ENCODE measurements at regions not wholly inside any gene's neighbourhood (a gene's known extent, or its start where the extent isn't known, plus 50 kb on each side); places are given as distances from the start of the nearest gene placed in this dataset.

DNA sequence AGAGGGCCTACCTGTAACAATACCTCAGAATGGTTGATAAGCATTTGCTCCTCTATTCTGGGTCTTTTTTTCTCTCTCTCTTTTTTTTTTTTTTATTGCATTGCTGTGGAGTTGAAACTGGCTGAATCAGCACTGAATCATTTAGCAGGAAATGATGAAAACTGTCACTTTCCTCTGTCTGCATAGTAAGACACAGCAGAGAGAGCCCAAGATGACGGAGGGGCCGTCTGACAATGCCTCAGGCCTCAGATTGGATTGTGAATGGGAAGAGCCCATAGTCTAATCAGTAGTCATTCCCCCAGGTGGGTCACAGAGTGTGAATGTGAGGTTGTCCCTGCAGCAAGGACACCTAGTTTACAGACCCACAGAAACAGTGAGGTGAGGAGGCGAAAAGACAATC lies 193.2 kb upstream of the PLXNA2 start:
- intact Hi-C loops (cut with micrococcal nuclease; ENCODE audit: unreplicated experiment) = no loop called here
- no peak for TF ChIP-seq SIN3A (IDR thresholded peaks at IDR 0.05; ENCODE audit: borderline replicate concordance, insufficient read depth, low read depth, low read length)
- TF ChIP-seq, protein P1, sequence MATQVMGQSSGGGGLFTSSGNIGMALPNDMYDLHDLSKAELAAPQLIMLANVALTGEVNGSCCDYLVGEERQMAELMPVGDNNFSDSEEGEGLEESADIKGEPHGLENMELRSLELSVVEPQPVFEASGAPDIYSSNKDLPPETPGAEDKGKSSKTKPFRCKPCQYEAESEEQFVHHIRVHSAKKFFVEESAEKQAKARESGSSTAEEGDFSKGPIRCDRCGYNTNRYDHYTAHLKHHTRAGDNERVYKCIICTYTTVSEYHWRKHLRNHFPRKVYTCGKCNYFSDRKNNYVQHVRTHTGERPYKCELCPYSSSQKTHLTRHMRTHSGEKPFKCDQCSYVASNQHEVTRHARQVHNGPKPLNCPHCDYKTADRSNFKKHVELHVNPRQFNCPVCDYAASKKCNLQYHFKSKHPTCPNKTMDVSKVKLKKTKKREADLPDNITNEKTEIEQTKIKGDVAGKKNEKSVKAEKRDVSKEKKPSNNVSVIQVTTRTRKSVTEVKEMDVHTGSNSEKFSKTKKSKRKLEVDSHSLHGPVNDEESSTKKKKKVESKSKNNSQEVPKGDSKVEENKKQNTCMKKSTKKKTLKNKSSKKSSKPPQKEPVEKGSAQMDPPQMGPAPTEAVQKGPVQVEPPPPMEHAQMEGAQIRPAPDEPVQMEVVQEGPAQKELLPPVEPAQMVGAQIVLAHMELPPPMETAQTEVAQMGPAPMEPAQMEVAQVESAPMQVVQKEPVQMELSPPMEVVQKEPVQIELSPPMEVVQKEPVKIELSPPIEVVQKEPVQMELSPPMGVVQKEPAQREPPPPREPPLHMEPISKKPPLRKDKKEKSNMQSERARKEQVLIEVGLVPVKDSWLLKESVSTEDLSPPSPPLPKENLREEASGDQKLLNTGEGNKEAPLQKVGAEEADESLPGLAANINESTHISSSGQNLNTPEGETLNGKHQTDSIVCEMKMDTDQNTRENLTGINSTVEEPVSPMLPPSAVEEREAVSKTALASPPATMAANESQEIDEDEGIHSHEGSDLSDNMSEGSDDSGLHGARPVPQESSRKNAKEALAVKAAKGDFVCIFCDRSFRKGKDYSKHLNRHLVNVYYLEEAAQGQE (IDR thresholded peaks at IDR 0.05; ENCODE audit: insufficient read depth in 1 of 2, low read depth in 2 of 2, low read length in 1 of 2) = no peak
- TF ChIP-seq POLR2AphosphoS5 (IDR thresholded peaks at IDR 0.05; ENCODE audit: low read depth, low read length) = no peak
- TF ChIP-seq, protein P2, sequence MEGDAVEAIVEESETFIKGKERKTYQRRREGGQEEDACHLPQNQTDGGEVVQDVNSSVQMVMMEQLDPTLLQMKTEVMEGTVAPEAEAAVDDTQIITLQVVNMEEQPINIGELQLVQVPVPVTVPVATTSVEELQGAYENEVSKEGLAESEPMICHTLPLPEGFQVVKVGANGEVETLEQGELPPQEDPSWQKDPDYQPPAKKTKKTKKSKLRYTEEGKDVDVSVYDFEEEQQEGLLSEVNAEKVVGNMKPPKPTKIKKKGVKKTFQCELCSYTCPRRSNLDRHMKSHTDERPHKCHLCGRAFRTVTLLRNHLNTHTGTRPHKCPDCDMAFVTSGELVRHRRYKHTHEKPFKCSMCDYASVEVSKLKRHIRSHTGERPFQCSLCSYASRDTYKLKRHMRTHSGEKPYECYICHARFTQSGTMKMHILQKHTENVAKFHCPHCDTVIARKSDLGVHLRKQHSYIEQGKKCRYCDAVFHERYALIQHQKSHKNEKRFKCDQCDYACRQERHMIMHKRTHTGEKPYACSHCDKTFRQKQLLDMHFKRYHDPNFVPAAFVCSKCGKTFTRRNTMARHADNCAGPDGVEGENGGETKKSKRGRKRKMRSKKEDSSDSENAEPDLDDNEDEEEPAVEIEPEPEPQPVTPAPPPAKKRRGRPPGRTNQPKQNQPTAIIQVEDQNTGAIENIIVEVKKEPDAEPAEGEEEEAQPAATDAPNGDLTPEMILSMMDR (IDR thresholded peaks at IDR 0.05) = no peak
- TF ChIP-seq TCF7L2 (IDR thresholded peaks at IDR 0.05; ENCODE audit: low read depth, low read length) = no peak
- H3K4me3 ChIP-seq (ENCODE audit: low read depth in 2 of 2, low read length in 2 of 2) = no peak overlapping the region
- no TSS peak for BruUV-seq (replicated peaks)
- no peaks in the 10 kb centered on the region for H3K36me3 ChIP-seq (ENCODE audit: control insufficient read depth, insufficient read depth, low read length)
- DNase-seq (ENCODE audit: low read depth, low spot score) = no peak
- in situ Hi-C loops (cut with HindIII; ENCODE audit: low pct_unique_long_range_greater_than_20kb, low sequenced_read_pairs) = no loop called here
- no peak overlapping the region for H3K27ac ChIP-seq (ENCODE audit: low read length)
- CTCF ChIA-PET = no interaction called here
- no peaks in the 10 kb centered on the region for H3K4me1 ChIP-seq (ENCODE audit: control insufficient read depth, insufficient read depth, low read length)
- no peak for ATAC-seq
- no peaks in the 10 kb centered on the region for H3K27me3 ChIP-seq (ENCODE audit: control insufficient read depth, insufficient read depth, low read length)
- POLR2A ChIA-PET = no interaction called here
- no peaks in the 10 kb centered on the region for H3K9me3 ChIP-seq (ENCODE audit: control insufficient read depth, insufficient read depth, low read depth, low read length)

DNA sequence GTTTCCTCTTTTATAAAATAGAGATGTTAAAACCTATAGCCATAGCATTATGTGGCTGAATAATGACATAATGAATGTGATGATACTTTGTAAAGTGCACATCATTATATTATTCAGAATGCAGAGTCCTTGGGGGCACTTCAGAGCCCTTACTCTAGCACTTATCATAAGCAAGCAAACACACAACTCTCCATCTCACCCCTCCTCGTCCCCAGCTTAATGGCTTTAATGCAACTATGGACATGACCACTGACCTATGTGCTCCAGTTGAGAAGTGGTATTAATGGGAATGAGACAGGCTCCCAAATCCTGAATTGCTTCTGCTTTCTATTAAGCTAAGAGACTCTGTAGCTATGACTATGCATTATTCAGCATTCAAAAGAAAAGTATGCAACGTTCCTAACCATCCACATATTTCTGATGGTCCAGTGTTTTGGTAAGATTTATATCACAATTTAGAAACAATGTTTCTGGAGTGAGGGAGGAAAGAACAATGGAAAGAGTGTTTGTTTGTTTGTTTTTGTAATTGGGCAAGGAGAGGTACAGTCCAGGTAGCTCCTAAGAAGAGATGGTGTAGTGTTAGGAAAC lies 194.0 kb upstream of the PLXNA2 start:
- CTCF ChIA-PET = no interaction called here
- ATAC-seq = no peak
- DNase-seq (ENCODE audit: low read depth, low spot score) = no peak
- POLR2A ChIA-PET = no interaction called here
- no TSS peak for BruUV-seq (replicated peaks)
- in situ Hi-C loops (cut with HindIII; ENCODE audit: low pct_unique_long_range_greater_than_20kb, low sequenced_read_pairs) = no loop called here
- no peak for TF ChIP-seq SIN3A (IDR thresholded peaks at IDR 0.05; ENCODE audit: borderline replicate concordance, insufficient read depth, low read depth, low read length)
- TF ChIP-seq, protein P2 (IDR thresholded peaks at IDR 0.05) = no peak
- Histone ChIP-seq H3K27me3 (ENCODE audit: control insufficient read depth, insufficient read depth, low read length) (no peaks in the 10 kb centered on the region), H3K36me3 (ENCODE audit: control insufficient read depth, insufficient read depth, low read length) (no peaks in the 10 kb centered on the region), H3K4me1 (ENCODE audit: control insufficient read depth, insufficient read depth, low read length) (no peaks in the 10 kb centered on the region), H3K4me3 (ENCODE audit: low read depth in 2 of 2, low read length in 2 of 2) (no peak overlapping the region), H3K27ac (ENCODE audit: low read length) (no peak overlapping the region), H3K9me3 (ENCODE audit: control insufficient read depth, insufficient read depth, low read depth, low read length) (no peaks in the 10 kb centered on the region)
- intact Hi-C loops (cut with micrococcal nuclease; ENCODE audit: unreplicated experiment) = no loop called here
